MM.1S (cell line): ENCODE measurements at regions not wholly inside any gene's neighbourhood (a gene's known extent, or its start where the extent isn't known, plus 50 kb on each side); places are given as distances from the start of the nearest gene placed in this dataset.

ENCODE experiments used
- EZH2phosphoT487 ChIP-seq: fragments of 300-600 bp; sonication (generic); IDR thresholded peaks from 2 replicates; pipeline ENCODE4 v1.6.1; 2018; ENCODE audit warnings: antibody characterized with exemption, low read length
- TF ChIP-seq, protein P1 (sequence below): fragments of 300-600 bp; sonication (generic); IDR thresholded peaks from 2 replicates; pipeline ENCODE4 v1.5.1; 2016; ENCODE audit warnings: antibody characterized with exemption, low read length, mixed read lengths

GRCh38 chr1:90334137-90334536 is 339.2 kb downstream of the ZNF326 start:
- no peak for TF ChIP-seq EZH2phosphoT487
- TF ChIP-seq, protein P1, sequence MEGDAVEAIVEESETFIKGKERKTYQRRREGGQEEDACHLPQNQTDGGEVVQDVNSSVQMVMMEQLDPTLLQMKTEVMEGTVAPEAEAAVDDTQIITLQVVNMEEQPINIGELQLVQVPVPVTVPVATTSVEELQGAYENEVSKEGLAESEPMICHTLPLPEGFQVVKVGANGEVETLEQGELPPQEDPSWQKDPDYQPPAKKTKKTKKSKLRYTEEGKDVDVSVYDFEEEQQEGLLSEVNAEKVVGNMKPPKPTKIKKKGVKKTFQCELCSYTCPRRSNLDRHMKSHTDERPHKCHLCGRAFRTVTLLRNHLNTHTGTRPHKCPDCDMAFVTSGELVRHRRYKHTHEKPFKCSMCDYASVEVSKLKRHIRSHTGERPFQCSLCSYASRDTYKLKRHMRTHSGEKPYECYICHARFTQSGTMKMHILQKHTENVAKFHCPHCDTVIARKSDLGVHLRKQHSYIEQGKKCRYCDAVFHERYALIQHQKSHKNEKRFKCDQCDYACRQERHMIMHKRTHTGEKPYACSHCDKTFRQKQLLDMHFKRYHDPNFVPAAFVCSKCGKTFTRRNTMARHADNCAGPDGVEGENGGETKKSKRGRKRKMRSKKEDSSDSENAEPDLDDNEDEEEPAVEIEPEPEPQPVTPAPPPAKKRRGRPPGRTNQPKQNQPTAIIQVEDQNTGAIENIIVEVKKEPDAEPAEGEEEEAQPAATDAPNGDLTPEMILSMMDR, result no peak
